B cell (primary cell): ENCODE measurements at regions not wholly inside any gene's neighbourhood (a gene's known extent, or its start where the extent isn't known, plus 50 kb on each side); places are given as distances from the start of the nearest gene placed in this dataset.

ENCODE experiments used
- EZH2 ChIP-seq: IDR thresholded peaks from 2 replicates; pipeline ENCODE4 v1.6.1; 2012; ENCODE audit warnings: borderline replicate concordance, low read depth, mild to moderate bottlenecking, moderate library complexity, low read length; ENCODE audit not compliant: insufficient read depth, poor library complexity, severe bottlenecking
- TF ChIP-seq, protein P1 (sequence below): fragments of 200-600 bp; IDR thresholded peaks from one replicate; pipeline ENCODE4 v1.8.0; 2022; ENCODE audit warnings: antibody characterized with exemption, mild to moderate bottlenecking

DNA sequence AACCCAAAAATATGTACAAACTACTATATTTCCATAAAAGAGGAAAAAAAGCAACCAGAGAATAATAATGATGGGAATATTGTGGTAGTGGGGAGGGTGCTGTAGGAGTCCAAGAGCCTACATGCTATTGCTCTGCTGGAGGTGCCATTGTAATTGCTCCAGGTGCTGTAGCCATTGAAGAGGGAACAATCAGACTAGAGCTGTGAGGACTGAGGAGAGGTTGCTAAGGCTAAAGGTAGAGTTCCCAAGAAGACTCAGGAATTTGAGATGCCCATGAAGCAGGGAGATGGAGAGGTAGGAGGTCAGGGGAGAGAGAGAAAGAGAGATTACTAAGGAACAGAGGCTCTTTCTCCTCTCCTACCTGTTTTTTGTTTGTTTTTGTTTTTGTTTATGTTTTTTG is 394.0 kb downstream of the DMRTA1 start:
- TF ChIP-seq, protein P1, sequence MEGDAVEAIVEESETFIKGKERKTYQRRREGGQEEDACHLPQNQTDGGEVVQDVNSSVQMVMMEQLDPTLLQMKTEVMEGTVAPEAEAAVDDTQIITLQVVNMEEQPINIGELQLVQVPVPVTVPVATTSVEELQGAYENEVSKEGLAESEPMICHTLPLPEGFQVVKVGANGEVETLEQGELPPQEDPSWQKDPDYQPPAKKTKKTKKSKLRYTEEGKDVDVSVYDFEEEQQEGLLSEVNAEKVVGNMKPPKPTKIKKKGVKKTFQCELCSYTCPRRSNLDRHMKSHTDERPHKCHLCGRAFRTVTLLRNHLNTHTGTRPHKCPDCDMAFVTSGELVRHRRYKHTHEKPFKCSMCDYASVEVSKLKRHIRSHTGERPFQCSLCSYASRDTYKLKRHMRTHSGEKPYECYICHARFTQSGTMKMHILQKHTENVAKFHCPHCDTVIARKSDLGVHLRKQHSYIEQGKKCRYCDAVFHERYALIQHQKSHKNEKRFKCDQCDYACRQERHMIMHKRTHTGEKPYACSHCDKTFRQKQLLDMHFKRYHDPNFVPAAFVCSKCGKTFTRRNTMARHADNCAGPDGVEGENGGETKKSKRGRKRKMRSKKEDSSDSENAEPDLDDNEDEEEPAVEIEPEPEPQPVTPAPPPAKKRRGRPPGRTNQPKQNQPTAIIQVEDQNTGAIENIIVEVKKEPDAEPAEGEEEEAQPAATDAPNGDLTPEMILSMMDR = no peak
- no peak for TF ChIP-seq EZH2
